Fibroblast of upper back skin (primary cell): ENCODE measurements at regions not wholly inside any gene's neighbourhood (a gene's known extent, or its start where the extent isn't known, plus 50 kb on each side); places are given as distances from the start of the nearest gene placed in this dataset.
A peak's percentile ranks its signal among the peaks of the same experiment; 100 is the strongest.

Experiments
- DNase-seq: peaks from one replicate; pipeline ENCODE4 v3.0.0-alpha.2; 2013

DNA sequence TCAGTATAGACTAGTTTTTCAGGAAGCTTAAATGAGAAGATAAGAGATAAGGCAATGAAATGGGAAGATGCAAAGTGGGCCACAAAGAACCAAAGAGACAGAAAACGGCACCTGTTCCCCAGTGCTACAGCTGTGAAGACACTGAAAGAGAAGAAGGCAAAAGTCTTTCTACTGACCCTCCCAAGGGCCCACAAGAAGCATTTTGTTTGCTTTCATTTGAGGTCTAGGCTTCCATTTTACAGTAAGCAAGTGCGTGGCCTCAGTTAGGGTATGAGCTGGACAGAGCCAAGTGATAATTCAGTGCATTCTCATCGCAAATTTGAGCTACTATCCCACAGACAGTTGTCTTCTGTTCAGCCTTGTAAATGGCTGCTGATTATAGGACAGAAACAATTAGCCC is 53.4 kb upstream of the STK17B start:
- no peak for DNase-seq

DNA sequence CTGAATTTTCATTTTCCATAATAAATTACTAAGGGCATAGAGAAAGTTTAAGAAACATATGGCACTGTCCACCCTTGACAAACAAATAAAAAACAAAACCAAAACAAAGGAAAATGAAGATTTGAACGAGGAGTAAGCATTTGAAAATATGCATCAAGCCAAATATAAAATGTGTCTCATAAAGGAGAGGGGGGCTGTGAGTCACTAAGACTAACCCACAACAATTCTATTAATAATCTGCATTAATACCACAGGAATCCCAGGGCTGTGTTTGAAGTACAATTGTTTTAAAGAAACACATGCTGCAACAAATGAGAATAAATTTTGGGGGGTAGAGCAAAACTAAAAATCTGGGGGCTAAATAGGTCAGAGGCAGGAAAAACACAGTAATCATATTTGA is 53.8 kb upstream of the STK17B start:
- DNase-seq, result peak; percentile 69

DNA sequence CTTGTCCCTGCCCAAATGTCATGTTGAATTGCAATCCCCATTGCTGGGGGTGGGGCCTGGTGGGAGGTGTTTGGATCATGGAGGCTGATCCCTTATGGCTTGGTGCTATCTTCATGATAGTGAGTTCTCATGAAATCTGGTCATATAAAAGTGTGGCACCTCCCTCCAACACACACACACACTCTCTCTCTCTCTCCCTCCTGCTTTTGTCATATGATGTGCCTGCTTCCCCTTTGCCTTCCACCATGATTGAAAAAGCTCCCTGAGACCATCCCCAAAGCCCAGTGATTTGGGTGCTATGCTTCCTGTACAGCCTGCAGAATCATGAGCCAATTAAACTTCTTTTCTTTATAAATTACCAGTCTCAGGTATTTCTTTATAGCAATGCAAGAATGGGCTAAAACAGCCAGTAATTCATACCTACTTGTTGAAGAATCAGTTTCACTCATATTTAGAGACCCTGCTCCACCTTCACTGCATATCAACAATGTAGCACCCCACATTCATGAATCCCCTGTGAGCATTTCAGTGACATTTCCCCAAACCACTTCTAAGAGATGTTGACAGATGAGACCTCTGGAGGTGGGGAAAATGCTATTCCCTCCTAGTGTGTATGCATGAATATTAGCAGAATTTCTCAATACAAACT is 54.8 kb upstream of the STK17B start:
- no peak for DNase-seq

DNA sequence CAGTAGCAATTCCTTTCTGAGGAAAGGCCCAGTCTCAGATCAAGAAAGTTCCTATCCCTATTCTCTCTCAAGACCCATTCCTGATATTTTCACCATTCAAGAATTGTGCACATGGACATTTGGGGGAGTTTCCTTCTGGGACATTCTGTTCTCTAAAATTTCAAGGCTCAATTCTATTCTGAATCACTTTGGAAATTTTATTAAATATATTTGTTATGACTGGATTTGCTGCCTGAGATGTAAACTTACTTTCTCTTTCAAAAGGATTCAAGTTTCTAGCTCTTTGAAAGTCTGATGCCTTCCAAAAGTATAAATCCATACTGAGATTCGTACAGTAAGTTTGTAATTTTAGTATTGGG is 55.3 kb upstream of the STK17B start:
- no peak for DNase-seq

DNA sequence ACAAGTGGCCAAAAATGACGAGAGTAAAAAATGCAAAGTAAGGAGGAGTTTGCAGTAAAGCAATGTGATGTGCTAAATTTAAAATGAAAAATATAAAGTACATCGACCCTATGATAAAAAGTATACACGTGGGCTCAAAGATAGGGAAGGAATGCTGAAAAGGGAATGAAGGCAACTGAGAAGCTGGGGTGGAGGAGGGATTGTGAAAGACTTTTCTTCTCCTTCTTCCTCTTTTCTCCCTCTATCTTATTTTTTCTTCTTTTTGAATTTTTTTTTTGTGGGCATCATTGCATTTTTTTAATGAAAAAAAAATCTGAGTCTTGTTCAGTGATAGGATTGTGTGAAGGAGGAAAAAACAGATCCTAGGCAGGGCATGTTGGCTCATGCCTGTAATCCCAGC is 57.6 kb upstream of the STK17B start:
- DNase-seq, result no peak

DNA sequence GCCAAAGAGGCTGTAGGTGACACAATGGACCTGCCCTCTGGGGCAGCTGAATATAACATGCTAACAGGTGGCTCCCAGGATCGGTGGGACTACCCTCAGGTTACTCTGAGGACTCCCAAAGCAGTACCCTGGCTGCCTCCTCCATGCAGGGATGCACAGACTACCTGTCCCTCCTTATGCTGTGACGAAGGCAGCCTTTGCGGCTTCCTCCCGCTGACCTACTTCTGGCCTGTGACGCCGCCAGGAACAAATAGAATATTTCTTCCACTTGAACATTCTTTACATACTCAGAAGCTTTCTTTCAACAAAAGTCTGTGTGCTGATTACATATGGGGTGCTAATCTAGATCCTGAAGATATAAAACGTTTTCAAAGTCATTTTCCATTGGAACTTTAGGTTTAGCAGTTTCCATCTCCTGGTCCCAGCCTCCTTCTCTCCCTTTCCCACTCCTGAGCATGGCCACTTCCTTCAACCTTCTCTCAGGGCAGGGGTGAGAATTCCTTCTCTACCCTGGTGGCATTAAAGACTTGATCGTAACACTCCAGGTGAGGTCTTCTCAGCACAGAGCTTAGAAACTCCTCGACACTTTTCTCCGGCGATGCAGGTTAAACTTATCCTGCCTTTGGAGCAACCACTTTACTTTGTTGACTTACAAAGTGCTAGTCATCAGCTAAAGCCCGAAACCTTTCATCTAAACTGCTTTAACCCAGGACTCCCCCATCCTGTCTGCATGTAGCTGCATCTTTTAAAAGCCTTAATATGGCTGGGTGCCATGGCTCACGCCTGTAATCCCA is 58.9 kb upstream of the STK17B start:
- no peak for DNase-seq

DNA sequence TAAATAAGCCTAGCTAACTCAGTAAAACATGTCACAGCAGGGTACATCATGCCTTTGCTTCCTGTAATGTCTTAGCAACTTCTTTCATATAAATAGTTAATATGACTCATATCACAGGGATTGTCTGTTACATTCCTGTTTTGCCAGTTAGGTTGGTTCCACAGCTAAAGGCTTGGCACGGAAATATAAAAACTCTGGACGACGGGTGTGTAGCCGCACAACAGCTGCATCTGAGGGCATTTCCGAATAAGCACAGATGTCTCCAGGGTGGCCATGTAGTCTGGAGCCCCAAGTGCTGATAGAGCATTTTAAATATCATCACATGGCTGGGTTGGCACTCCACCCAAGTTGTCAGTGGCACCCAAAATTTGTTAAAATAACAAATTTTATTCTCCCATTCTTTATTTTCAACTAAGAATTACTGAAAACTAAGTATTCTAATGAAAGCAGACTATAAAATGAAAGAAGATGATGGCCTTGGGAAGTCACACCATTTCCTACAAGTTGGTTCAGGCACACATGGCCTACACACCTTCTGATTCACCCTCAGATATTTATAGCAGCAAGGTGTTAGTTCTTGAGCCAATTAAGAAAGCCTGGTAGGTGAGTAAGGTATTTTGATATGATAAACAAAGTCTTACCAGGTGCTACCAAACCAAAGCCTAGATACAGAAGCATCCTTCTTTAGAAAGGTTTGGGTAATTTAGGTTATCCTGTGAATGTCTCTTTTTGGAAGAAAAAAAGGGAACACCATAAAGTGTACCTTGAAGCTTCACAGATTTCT is 61.8 kb upstream of the STK17B start:
- peak; percentile 76 for DNase-seq

DNA sequence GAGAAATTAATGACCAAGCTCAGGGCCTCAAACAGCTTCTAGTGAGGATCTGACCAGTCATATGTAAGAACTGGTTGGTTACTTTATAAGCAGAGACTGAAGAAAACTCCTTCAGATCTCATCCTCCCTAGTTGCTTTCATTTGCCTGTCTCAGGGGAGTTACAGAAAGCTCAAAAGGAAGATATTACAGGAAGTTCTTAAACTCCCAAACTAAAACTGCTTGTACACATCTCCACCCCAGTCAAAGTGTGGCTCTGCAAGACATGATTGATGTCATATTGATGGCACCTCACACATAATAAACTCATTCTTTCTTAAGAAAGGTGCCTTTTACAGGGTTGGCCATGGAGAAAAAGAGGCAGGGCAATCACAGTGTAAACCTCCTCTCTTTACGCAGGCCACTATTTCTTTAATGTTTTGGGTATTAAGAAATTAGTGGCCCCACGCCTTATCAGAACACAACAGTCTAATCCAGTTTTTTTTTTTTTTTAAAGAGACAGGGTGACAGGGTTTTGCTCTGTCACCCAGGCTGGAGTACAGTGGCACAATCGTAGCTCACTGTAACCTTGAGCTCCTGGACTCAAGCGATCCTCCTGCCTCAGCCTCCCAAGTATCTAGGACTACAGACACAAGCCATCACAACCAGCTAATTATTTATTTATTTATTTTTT is 62.6 kb upstream of the STK17B start:
- peak; percentile 25 for DNase-seq

DNA sequence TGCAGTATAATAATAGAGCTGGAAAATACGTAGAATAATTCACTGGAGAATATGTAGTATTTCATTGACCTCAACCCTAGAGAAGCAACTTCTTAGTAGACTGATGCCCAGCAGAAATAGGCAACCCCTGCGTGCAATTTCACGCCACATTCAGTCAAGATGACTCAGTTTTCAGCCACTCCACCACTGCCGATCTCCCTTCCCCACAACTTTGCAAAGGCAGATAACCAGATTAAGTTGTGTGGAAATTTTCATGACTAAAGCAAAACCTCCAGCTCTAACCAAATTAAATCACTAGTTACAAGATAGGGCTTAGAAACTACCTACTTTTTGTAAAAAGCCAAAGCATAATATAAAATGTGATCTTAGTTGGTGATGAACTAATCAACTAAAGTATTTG is 63.3 kb upstream of the STK17B start:
- peak; percentile 81 for DNase-seq

DNA sequence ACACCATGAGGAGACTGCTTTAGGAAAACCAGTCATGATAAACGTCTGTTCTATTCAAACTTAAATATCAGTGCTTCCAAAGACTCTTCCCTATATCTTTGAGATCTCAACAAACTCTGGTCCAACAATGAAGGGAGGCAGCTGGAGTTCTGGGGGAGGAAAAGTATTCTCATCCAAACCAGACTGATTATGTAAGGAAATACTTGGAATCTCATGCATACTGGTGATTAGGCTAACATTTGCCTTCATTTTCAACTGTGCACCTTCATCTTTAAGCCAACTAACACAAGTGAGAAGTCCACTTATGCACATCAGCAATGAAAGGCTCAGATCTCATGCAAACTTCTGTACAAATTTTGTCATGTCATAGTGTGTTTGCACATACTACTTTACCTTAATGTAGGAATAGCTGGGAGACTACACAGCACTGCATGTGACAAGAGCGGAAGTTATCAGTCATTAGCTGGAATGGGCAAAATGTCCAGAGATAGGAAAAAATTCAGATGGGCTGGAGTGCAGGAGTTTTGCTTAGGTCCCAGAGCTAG is 67.5 kb upstream of the STK17B start:
- no peak for DNase-seq

DNA sequence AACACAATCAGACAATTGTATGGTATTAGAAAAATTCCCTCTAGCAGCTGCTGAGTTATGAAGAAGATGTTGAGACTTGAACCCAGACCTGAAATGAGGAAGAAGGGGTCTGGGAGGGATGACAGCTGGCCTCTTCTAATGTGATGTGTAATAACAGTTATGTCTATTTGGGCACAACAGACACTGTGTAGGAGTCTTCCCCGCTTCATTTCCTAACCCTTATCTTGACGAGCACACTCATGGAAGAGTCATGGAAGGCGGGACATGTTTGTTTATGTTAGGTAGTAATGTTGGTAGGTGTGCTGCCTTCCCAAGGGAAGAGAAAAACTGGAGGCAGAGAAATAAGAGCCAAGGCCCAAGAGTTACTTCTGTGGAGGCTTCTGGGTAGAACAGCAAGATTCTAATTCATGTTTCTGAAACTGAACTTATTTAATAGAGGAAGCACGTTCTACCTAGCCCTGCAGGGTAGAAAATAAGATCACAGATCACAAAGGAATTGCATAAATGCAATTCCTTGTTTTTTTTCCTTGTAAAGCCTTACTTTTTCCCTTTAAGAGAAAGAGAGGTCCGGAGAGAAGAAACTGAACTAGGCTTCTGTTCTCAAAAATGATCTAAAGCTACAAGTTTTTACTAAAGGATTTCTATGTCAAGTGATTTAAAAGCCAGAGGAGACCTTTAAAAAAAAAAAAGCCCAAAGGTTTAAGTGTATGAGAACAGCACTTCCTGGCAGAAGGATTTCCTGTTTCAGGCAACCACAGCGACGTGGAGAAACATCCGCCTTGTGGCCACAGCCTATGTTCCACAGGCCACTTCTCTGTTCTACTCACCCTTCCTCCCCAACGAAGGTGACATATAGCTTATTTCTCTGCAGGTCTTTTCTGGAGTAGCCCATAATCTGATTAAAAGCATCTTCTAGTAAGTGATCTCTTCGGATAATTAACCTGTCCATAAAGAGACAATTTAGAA is 68.5 kb upstream of the STK17B start:
- DNase-seq, result peak; percentile 33

DNA sequence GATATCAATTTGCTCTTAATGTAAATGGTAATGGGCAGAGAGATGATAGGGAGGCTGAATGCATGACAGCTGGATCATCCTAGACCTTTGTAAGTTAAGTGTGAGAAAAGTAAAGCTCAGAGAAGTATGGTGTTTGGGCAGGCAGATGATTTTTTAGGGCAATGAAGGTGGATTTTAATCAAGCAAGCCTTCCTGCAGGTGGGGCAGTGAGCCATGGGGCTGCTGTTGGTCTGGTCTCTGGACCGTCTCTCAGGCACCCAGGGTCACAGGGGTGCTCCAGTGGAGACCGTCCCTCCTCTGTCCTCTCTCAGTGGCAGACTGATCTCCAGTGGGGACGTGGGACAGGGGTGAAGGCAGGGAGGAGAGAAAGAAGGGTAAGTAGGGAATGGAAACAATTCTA is 69.8 kb upstream of the STK17B start:
- DNase-seq, result no peak

DNA sequence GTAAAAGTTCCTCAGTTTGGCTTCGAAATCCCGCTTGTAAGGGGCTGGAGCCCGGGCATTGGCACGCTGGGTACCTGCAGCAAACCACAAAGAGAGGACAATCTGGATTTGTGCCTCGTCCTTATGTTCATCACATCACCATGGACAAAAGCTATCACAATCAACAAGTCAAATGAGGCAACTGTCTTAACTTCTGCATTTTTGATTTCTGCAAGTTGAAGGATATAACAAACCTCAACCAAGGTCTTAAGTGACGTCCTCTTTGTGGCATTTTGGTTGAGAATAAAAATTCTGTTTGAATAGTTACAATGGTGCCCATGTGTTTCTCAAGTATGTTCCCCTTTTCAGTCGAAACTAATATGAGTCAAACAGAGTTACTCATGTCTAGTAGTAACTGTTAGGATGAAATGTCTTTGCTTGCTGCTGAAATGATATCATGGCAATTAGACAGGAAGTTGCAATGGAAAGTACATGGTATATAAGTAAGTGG is 70.8 kb upstream of the STK17B start:
- DNase-seq, result peak; percentile 33

DNA sequence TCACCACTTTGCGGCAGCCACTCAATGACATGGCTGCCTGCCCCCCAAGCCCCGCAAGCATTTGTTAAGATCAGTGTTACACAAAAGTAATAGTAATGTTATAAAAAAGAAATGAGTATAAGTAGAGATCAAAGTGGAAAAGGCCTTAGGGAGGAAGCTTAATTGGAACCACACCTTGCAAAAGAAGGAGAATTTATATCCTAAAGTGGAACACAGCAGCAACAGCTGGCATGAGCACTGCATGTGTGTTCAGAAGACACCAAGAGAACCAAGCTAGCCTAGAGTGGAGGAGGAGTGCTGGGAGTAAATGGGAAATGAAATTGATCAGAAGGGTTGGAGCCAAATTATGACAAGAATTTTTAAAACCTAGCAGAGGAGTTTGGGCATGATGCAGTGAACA is 73.1 kb upstream of the STK17B start:
- DNase-seq, result peak; percentile 26

DNA sequence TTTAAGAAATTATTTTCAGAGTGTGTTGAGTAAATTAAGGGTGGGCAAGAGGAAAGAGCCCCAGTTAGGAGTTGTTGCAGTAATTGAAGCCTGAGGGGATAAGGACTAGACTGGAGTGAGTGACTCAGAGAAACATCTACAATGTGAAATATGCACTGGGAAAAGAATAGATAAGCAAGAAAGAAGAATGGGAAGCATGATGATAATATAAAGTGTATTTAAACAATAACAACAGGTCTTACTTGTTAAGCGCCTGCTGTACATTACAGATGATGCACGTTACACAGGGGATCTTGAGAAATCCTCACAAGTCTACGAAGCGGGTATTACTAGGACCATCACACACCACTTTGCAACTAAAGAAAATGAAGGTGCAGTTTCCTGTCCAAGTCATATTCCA is 73.6 kb upstream of the STK17B start:
- DNase-seq, result no peak

DNA sequence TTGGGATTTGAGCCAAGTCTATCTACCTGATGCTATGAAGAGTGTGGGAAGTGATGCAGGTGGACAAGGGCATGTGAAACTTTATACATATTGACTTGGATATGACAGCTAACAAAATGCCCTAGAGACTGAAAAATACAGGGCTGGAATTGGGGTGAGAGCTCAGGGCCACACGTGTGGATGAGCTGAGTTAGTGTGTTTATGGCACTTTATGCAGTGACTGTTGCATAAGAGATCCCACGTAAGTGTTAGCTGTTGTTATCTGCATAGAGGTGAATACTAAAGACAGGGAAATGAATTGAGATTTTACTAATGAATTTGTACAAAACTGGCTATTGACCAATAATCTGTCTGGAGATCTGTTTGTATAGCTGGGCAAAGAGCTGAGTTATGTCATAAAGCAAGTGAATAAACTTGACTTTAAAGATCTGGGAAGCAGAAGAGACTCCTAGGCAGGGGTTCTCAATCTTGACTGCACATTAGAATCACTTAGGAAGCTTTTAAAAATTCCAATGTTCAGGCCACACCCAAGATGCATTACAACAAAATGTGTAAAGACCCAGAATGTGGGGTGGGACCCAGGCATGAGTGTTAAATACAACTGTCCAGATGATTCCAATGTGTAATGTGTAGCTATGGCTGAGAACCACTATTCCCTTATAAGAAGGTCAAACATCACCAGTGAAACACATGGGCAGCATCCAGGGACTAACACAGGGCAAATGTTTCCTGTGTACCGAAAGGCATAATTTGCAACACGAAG is 74.2 kb upstream of the STK17B start:
- DNase-seq, result no peak

DNA sequence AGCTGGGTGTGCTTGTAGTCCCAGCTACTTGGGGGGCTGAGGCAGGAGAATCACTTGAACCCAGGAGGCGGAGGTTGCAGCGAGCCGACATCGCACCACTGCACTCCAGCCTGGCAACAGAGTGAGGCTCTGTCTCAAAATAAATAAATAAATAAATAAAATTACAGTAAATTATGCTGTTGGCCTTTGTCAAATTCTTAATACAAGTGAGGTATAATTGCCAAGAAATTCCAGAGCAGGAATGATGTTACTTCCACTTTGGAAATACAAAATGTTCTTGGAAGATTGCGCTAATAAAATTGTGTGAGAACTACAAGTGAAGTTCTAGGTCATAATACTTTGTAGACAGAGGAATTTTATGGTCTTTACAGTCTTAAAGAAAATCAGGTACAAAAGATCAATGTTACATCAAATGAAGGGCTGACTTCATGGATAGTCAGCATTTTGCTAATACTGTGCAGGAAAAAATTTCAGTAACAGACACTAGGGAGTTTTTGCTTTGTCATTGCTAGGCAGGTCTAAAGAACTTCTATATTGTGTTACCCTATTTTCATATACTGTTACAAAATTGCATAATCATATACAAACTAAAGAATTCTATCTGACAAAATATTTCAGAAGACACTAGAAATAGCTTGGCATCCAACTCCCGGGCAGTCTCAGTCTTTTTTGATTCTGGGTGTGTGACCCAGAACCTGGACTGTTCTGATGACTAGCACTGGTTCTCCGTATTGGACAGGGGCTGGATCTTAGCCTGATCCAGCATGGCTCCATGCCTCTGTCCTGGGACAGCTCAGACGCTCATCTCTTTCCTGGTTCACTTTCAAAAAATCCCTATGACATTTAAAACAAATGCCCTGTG is 76.0 kb upstream of the STK17B start:
- no peak for DNase-seq

DNA sequence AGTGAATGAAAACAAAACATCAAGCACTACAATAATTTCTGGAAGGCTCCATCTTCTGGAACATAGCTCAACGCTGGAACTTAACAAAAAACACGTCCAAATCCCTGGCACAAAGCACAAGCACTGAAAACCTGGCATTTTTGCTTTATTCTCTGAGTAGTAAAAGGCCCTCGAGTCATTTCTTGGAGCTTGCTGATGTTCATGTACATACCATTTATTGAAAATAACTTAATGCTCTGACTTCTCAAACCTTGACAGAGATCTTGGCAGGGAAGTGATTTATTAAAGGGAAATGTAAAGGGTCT is 76.5 kb upstream of the STK17B start:
- DNase-seq, result no peak

DNA sequence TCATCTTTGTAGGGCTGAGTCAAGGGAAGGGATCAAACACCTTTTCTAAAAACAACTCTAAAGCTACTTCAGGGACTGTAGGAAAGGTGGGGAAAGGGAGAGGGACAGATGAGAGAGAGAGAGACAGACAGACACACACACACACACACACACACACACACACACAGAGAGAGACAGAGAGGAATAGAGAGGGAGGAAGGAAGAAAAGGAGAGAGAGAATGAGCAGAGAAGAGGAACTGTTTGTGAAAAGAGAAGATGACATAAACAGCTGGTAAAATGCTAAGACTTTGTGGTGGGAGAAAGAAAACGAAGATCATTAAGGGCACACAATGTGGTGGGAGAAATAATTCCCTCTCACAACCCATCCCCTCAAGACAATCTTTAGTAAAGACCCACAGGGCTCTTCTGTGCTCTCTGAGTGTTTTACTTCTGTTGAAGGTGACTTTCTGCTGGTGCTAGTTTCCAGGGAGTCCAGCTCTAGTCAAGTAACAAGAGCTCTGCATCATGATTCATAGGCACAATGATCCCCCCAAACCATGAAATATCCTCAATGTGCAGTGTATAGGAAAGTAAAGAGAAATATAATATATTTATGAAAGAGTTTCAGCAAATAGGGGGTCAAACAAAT is 77.2 kb upstream of the STK17B start:
- DNase-seq, result no peak

DNA sequence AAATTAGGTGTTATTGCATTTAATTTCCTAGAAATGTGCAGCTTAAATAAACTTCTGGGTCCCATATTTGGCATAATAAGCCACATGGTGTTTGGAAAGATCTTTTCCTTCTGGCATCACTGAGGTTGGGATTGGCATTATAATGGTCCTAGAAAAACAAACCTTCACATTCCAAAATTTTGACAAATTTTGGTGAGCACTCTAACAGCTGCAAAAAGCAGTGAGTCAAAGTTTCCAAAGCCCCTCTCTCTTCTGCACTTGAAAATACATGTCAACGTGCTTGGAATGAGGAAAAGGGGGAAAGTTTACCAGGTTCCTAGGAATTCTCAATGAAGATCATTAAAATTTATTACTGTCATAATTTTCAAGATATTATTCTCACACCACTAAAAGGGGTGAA is 77.8 kb upstream of the STK17B start:
- peak; percentile 76 for DNase-seq
